ENCODE measurements at regions not wholly inside any gene's neighbourhood (a gene's known extent, or its start where the extent isn't known, plus 50 kb on each side); places are given as distances from the start of the nearest gene placed in this dataset.
"Not testable (repeated sequence)": the region's sequence is repeated elsewhere in the genome, so short reads cannot be mapped to it uniquely, and the experiment has no call there.

- DNase-seq, result no peak
These were observed 50.3 kb upstream of the OSBPL11 start for GRCh38 chr3:125645616-125646015.

GRCh38 chr3:125646581-125646980, 51.3 kb upstream of the OSBPL11 start:
- DNase-seq, result no peak

DNA sequence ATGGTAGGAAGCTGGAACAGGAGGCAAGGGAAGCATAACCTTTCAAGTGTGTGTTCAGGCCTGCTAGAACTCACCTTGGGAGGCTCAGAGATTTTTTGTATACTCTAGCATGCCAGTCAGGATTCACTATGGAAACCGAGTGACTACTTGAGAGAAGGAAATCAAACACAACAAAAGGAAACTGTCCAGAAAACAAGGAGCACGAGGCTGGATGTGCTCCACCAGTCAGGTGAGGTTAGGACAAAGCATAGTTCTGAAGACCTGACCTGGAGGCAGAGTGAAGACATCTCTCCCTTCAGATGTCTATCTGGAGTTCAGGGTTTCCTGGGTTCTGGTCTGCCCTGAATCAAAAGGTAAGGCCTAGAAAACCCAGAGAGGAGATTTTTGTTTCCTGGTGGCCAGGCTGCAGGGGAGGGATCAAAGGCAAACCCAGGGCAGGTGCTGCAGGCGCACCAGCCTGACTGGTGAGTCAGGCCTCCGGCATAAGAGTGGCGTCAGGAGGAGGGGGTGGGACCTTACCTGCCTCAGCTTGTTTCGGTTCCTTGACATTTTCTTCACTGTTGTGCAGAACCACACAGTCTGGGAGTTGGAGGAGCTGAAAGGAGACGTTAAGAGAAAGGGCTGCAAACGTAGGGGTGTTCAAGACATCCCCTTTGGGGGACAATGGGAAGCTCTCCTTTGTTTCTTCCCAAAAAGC, 52.2 kb upstream of the OSBPL11 start:
- no peak for DNase-seq

- no peak for DNase-seq
These were observed 55.9 kb upstream of the OSBPL11 start for GRCh38 chr3:125651244-125651643.

DNA sequence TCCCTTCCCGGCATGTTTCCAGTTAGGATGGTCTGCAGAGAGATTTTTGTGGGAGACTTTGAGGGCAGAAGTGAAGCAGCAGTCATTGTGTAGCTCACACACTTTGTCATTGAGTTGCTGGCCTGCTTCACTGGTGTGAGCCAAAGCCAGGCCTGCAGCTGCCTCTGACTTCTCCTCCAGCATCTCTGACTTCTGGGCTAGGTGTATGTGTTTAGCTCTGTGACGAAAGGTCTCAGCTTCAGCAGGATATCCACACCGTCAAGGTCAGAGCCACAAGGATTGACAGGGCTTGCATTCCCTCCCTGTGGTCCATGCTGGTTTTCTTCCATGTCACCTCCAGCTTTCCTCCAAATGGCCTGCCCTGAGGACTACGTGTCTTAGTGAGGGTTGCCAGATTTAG, 57.1 kb upstream of the OSBPL11 start:
- DNase-seq, result no peak

GRCh38 chr3:125654526-125654925, 59.2 kb upstream of the OSBPL11 start:
- no peak for DNase-seq

DNA sequence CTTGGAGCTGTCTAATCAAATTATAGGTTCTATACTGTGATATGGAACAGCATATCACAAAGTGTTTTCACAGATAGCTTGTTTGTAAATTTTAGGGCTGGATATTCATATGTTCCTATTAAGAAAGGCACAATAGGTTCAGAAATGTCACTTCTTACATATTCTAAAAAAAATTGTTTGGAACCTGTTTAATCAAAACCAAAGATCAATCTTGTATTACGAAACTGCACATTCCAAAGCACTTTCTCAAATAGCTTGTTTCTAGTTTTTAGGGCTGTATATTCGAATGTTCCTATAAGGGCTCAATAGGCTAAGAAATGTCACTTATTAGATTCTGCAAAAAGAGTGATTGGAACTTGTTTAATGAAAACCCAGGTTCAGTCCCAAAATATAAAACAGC, 67.4 kb upstream of the OSBPL11 start:
- DNase-seq, result no peak

GRCh38 chr3:125670352-125670751, 75.1 kb upstream of the OSBPL11 start:
- DNase-seq, result no peak

DNA sequence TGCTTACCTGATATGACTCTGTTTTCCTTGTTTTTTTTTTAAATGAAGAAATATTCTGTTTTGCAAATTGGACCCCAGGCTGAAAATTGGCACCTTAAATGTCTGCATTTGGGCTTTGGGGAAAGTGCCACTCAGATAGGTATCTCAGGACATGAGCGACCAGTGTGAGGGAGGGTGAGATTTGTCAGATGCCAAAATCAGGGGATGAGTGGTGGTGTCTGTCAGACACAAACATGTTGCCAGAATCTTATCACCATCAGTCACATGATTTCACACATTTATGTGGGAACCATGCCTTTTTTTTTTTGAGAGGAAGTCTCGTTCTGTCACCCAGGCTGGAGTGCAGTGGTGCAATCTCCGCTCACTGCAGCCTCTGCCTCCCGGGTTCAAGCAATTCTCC, 75.6 kb upstream of the OSBPL11 start:
- no peak for DNase-seq

DNA sequence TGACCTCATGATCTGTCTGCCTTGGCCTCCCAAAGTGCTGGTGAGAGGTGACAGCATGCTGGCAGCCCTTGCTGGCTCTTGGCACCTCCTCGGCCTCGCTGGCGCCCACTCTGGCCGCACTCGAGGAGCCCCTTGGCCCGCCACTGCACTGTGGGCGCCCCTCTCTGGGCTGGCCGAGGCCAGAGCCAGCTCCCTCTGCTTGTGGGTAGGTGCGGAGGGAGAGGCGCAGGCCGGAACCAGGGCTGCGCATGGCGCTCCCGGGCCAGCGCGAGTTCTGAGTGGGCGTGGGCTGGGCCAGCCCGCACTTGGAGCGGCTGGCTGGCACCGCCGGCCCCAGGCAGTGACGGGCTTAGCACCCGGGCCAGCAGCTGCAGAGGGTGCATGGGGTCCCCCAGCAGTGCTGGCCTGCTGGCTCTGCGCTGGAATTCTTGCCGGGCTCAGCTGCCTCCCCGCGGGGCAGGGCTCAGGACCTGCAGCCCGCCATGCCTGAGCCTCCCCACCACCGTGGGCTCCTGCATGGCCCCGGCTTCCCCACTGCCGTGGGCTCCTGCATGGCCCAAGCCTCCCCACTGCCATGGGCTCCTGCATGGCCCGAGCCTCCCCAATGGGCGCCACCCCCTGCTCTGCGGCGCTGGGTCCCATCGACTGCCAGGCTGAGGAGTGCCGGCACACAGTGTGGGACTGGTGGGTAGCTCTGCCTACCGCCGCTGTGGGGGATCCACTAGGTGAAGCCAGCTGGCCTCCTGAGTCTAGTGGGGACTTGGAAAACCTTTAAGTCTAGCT, 76.4 kb upstream of the OSBPL11 start:
- no peak for DNase-seq

DNA sequence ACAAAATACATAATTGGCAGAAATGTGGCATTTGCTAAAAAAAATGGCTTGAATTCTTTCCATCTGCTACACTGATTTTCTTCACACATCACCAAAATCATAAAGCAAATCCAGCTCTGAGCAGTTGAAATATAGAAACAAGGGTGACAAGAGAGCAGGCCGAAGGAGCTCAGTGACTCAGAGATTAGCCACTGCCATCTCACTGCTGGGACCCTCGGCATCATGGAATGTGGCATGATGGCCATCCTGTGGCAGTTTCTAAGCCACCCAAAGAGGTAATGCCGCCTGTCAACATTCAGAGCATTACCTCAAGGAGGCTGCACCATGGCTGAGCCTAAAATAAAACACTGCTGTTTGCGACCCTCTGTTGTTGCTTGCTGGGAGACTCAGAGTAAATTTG, 80.5 kb upstream of the OSBPL11 start:
- no peak for DNase-seq

- no peak for DNase-seq
These were observed 84.0 kb upstream of the OSBPL11 start for GRCh38 chr3:125679258-125679657.

DNA sequence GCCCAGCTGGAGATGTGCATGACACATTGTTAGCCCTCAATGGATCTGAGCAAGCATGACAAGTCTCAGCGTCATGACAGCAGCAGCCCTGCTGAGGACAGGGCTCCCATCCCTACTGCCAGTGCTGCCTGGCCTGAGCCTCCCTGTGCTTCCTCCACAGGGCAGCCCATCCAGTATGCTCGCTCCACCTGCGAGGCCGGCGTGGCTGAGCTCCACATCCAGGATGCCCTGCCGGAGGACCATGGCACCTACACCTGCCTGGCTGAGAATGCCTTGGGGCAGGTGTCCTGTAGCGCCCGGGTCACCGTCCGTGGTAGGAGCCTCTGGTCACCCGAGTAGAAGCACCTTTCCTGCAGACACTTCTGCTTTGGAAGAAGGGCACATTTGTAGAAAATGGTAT, 85.8 kb upstream of the OSBPL11 start:
- no peak for DNase-seq

DNA sequence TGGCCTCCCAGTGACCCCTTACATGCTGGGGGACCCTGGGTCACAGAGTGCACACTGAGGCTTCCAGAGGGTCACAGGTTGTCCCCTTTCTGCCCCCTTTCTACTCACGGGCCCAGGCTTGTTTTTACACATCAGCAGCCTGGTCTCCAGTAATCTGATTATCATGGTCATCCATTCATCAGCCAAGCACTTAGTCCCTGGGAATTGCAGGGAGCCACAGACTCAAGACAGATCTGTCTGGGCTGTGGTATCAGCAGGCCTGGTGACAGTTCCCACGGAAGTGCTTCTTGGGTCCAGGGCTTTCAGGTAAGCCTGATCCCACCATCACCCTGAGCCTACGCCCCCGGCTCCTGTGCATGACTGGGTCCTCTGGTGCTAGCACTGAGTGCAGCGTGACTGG, 86.6 kb upstream of the OSBPL11 start:
- not testable (repeated sequence) for DNase-seq

DNA sequence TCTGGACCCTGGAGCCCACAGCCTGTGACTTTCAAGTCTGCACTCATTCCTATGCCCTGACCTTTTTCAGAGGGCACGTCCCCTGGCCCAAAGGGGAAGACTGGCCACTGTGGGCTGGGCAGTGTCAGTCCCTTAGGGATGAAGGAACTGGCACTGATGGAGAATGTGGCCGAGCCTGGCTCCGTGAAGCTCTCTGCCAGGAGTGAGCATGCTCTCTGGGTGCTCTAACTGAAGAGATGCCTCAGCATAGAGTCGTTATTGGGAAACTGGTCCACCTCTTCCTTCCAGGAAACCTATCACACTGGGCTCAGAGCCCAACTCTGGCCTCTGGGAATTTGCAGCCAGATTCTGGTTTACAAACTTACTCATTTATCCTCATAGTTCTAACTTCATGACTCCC, 87.3 kb upstream of the OSBPL11 start:
- DNase-seq, result not testable (repeated sequence)

- no peak for DNase-seq
These were observed 88.0 kb upstream of the OSBPL11 start for GRCh38 chr3:125683067-125683829.

DNA sequence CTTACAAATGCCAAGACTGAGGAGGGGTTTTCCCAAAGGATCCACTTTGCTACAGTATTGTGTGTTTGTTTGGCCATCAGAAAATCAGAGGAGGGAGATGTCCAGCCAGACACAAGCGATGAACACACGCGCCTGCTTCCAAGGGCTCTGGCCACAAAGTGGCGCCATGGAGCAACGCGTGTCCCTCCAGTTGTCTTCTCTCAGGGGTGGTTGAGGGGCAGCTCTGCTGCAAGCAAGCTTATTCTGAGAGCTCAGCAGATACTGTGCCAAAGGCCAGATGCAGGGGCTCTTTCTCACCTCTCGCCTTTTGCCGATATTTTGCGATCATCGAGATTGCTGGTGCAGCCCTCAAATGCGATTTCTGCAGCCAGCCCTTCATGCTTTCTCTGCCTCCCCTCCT, 88.9 kb upstream of the OSBPL11 start:
- no peak for DNase-seq

DNA sequence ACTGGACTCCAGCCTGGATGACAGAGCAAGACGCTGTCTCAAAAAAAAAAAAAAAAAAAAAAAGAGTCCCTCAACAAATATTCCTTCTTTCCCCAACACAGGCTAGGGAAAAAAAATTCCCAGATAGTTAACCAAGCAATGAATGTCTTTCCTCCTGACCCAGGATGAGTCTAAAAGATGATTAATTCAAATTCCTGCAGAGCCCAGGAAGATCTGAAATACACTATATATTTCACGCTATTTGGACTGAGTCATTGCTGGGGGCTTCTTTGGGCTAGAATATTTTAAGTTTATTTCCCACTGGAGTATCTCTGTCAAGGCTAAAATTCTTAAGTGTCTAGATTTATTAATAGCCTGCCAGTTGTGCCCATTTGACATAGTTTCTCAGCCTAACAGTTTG, 90.4 kb upstream of the OSBPL11 start:
- not testable (repeated sequence) for DNase-seq

- DNase-seq, result no peak
These were observed 97.1 kb upstream of the OSBPL11 start for GRCh38 chr3:125692361-125692760.

GRCh38 chr3:125693887-125694286, 98.6 kb upstream of the OSBPL11 start:
- DNase-seq, result no peak

- no peak for DNase-seq
These were observed 99.5 kb upstream of the OSBPL11 start for GRCh38 chr3:125694761-125695294.

- no peak for DNase-seq
These were observed 100.4 kb upstream of the OSBPL11 start for GRCh38 chr3:125695688-125696087.

DNA sequence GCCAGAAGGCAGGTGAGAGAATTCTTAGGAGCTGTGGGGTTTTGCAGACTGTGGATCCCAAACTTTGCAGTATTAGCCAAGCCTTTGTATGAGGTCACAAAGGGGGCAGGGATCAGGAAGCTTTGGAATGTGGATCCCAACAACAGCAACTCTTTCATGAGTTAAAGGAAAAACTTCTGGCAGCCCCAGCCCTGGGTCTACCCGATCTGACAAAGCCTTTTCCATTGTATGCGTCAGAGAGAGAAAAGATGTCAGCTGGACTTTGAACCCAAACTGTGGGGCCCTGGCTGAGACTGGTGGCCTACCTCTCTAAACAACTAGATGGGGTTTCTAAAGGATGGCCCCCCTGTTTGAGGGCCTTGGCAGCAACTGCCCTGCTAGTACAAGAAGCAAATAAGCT, 101.8 kb upstream of the OSBPL11 start:
- not testable (repeated sequence) for DNase-seq
